ENCODE measurements at regions not wholly inside any gene's neighbourhood (a gene's known extent, or its start where the extent isn't known, plus 50 kb on each side); places are given as distances from the start of the nearest gene placed in this dataset.

GRCh38 chr7:125336326-125336725 lies 406.7 kb upstream of the POT1 start:
- ATAC-seq (no peak), DNase-seq (no peak)
- WGBS, 4 donors = 82 to 85% (median 83%) methylated on average over 4 of the region's 4 CpGs
- no peaks in the 10 kb centered on the region for H3K36me3 ChIP-seq
- TF ChIP-seq, protein P1, sequence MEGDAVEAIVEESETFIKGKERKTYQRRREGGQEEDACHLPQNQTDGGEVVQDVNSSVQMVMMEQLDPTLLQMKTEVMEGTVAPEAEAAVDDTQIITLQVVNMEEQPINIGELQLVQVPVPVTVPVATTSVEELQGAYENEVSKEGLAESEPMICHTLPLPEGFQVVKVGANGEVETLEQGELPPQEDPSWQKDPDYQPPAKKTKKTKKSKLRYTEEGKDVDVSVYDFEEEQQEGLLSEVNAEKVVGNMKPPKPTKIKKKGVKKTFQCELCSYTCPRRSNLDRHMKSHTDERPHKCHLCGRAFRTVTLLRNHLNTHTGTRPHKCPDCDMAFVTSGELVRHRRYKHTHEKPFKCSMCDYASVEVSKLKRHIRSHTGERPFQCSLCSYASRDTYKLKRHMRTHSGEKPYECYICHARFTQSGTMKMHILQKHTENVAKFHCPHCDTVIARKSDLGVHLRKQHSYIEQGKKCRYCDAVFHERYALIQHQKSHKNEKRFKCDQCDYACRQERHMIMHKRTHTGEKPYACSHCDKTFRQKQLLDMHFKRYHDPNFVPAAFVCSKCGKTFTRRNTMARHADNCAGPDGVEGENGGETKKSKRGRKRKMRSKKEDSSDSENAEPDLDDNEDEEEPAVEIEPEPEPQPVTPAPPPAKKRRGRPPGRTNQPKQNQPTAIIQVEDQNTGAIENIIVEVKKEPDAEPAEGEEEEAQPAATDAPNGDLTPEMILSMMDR (IDR thresholded peaks at IDR 0.05) = no peak
- TF ChIP-seq POLR2A (IDR thresholded peaks at IDR 0.05) = no peak
- no peaks in the 10 kb centered on the region for H3K4me1 ChIP-seq
- peaks cover 0 to 10% (median 0%) of the 10 kb centered on the region in 12 donors for H3K9me3 ChIP-seq
- H3K4me3 ChIP-seq = no peak overlapping the region
- intact Hi-C loops (cut with DNase I) = no loop called here
- no peaks in the 10 kb centered on the region for H3K27me3 ChIP-seq
- no peak overlapping the region for H3K27ac ChIP-seq

DNA sequence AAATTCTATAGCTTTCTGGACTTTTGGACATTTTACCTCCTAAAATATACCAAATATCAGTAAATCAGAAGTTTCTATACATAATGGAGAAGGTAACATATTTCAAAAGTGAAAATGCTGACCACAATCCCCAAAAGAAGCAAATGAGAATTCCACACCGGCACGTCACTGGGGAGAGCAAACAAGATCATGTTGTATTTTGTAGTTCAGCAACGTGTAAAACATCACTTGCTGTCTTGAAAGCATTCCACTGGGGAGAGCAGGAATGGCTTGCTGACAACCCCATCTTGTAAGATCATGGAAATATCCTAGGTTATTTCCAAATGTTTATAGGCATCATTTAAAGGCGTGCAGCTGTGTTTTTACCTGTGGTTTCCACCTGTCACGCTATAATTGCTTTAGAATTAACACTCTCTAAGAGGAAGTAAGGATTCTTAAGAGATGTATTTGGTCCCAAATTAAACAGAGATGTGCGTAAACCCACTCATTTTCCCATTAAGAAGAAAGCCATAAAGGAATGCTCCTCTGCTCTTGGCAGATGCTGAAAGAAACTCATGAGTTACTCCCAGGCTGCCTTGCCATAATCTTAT lies 397.1 kb upstream of the POT1 start:
- Histone ChIP-seq H3K9me3 (peaks cover 0 to 7% (median 0%) of the 10 kb centered on the region in 12 donors), H3K36me3 (no peaks in the 10 kb centered on the region), H3K4me1 (no peaks in the 10 kb centered on the region), H3K27me3 (no peaks in the 10 kb centered on the region), H3K27ac (no peak overlapping the region), H3K4me3 (no peak overlapping the region)
- WGBS, 4 donors = 70 to 81% (median 73%) methylated on average over 6 of the region's 6 CpGs
- intact Hi-C loops (cut with DNase I) = no loop called here
- TF ChIP-seq, protein P1 (IDR thresholded peaks at IDR 0.05) = no peak
- no peak for TF ChIP-seq POLR2A (IDR thresholded peaks at IDR 0.05)
- no peak for ATAC-seq
- no peak for DNase-seq

DNA sequence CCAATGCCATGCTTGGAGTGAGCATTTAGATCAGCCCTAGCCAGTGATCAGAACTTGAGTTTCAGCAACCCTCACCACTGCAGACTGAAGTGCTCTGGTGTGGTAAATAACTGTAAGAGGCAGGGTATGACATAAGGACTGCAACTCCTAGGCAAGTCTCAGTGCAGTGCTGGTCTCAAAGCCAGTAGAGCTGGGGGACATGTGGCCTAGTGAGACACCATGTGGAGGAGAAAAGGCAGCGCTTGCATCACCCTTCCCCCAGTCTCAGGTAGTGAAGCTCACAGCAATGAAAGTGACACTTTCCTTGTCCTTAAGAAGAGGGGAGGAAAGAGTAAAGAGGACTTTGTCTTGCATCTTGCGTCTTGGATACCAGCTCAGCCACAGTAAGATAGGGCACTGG lies 386.8 kb upstream of the POT1 start:
- ATAC-seq (peak in 2 of 4 donors; percentile 56 to 61), DNase-seq (no peak)
- WGBS, 4 donors = 43 to 76% (median 57%) methylated on average over 2 of the region's 2 CpGs
- intact Hi-C loops (cut with DNase I) = no loop called here
- Histone ChIP-seq H3K4me1 (no peaks in the 10 kb centered on the region), H3K4me3 (no peak overlapping the region), H3K27ac (no peak overlapping the region), H3K9me3 (peaks cover 0 to 14% (median 0%) of the 10 kb centered on the region in 12 donors), H3K27me3 (no peaks in the 10 kb centered on the region), H3K36me3 (no peaks in the 10 kb centered on the region)
- TF ChIP-seq, protein P1 (IDR thresholded peaks at IDR 0.05) = peak in 3 of 12 donors; percentile 7 to 11 (median 8)
- no peak for TF ChIP-seq POLR2A (IDR thresholded peaks at IDR 0.05)

DNA sequence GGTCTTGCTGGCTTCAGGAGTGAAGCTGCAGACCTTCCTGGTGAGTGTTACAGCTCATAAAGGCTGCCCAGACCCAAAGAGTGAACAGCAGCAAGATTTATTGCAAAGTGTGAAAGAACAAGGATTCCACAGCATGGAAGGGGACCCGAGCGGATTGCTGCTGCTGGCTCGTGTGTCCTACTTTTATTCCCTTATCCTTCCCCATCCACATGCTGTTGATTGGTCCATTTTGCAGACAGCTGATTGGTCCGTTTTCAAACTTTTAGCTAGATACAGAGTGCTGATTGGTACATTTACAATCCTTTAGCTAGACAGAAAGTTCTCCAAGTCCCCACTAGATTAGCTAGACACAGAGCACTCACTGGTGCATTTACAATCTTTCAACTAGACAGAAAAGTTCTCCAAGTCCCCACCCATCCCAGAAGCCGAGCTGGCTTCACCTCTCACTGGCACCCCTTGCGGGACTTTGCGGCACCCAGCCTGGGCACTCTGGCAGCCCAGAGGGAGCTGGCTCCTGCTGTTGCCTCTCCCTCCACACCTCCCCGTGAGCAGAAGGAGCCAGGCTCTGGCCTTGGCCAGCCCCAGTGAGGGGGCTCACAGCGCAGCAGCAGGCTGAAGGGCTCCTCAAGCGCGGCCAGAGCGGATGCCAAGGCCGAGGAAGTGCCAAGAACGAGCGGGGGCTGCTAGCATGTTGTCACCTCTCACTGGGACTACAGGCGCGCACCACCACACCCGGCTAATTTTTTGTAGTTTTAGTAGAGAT lies 369.6 kb upstream of the POT1 start:
- DNase-seq (no peak), ATAC-seq (no peak)
- H3K4me3 ChIP-seq = no peak overlapping the region
- WGBS, 4 donors = 93 to 96% (median 93%) methylated on average over 18 of the region's 18 CpGs
- H3K4me1 ChIP-seq = no peaks in the 10 kb centered on the region
- H3K9me3 ChIP-seq = peaks cover 0 to 5% (median 0%) of the 10 kb centered on the region in 12 donors
- intact Hi-C loops (cut with DNase I) = no loop called here
- no peak for TF ChIP-seq POLR2A (IDR thresholded peaks at IDR 0.05)
- TF ChIP-seq, protein P1 (IDR thresholded peaks at IDR 0.05) = no peak
- no peaks in the 10 kb centered on the region for H3K27me3 ChIP-seq
- no peak overlapping the region for H3K27ac ChIP-seq
- no peaks in the 10 kb centered on the region for H3K36me3 ChIP-seq
